HG03095 (cell line): ENCODE measurements at regions not wholly inside any gene's neighbourhood (a gene's known extent, or its start where the extent isn't known, plus 50 kb on each side); places are given as distances from the start of the nearest gene placed in this dataset.

Experiments used
- ATAC-seq: cut with Tn5 transposase; IDR thresholded peaks from one replicate; pipeline ENCODE4 v1.9.1; 2021; ENCODE audit warnings: moderate library complexity; ENCODE audit not compliant: unreplicated experiment

DNA sequence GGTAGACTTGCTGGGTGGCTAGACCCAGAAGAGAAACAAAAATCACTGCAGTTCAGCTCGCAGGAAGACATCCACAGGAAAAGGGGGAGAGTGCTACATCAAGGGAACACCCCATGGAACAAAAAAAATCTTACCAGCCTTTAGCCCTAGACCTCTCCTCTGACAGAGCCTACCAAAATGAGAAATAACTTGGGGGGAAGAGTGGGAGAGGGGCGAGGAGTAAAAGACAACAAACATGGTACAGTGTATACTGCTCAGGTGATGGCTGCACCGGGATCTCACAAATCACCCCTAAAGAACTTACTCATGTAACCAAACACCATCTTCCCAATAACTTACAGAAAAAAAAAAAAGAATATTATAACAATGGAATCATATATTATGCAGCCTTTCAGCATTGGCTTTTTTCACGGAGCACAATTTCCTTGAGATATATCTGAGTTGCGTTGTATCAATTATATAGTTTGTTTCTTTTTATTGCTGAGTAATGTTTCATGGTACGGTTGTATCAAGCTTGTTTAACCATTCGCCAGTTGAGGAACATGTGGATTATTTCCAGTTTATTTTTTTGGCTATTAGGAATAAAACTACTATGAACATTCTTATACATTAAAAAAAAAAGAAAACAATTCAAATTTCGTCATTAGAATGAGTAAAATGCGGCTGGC lies 90.9 kb downstream of the ZNF280B start:
- no peak for ATAC-seq

DNA sequence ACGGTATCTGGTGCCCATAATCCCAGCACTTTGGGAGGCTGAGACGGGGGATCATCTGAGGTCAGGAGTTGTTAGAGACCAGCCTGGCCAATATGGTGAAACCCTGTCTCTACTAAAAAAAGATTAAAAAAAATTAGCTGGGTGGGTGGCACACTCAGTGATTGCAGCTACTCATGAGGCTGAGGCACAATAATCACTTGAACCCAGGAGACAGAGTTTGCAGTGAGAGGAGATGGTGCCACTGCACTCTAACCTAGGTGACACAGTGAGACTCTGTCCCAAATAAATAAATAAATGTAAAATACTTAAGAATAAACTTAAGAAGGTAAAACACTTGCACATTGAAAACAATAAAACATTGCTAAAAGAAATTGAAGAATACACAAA lies 90.4 kb downstream of the ZNF280B start:
- no peak for ATAC-seq

DNA sequence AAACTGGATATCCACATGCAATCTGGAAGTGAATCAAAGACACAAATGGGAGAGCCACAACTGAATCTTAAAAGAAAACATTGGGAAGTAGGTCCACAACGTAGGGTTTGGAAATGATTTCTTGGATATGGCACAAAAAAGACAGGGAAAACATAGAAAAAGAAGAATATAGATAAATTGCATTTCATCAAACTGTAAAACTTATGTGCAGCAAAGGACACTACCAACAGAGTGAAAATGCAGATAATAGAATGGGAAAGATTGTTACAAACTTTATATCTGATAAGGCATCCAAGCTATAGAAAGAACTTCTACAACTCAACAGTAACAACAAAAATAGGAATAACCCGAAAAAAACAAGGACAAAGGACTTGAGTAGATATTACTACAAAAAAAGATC lies 89.6 kb downstream of the ZNF280B start:
- no peak for ATAC-seq

DNA sequence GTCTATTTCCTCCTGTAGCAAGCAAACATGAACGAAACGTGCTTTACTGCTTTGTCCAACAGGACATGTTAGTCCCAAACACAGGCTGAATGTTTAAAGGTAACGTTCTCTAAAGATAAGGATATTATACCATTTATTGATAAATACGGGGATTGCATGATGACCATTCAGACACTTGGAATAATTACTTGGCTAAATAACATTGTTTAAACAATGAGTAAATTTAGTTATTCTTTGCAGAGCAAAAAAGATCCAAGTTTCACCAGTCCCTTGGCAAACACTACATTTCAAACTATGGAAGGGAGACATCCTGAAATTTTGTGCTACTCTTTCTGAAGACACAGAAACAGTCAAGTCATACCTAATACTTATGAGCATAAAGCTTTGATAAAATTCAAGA lies 88.0 kb downstream of the ZNF280B start:
- ATAC-seq = no peak

DNA sequence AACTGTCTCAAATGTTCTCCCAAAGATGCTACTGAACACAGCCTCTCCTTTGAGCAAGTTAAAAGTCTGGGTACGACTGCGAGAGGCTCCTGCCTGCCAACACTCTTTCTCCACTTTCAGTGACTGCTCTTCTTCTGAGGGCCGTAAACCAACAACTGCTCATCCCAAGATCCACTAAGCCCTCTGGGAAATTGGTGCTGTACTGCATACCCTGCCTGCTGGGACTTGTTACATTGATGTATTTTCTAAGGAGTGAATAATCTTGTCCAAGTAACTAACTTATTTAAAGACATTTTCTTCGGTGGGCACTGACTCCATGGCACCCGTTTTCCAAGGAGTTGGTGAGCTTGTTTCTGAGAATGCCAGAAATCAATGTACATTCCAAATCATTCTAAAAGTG lies 87.2 kb downstream of the ZNF280B start:
- ATAC-seq = no peak

DNA sequence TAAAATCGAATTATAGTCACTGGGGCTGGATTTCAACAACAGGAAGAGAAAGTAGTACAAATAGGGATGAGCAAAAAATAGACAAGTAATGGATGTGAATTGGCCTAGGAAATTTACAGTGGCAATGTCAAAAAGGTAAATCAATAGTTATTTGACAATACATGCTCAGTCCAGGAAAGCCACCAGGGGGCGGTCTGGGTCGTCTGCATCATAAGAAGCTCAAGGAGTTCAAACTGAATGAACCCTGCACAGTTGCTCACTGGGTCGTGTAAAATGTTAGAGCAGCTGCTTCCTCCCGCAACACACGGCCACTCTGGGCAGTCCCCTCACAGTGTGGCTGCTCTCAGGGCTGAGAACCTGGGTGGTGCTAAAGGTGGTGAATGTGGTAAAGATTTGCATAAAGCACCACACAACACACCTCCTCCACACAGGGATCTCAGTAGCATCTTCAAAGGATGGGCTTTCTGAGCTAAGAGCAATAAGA lies 85.9 kb downstream of the ZNF280B start:
- ATAC-seq = peak; percentile 95

DNA sequence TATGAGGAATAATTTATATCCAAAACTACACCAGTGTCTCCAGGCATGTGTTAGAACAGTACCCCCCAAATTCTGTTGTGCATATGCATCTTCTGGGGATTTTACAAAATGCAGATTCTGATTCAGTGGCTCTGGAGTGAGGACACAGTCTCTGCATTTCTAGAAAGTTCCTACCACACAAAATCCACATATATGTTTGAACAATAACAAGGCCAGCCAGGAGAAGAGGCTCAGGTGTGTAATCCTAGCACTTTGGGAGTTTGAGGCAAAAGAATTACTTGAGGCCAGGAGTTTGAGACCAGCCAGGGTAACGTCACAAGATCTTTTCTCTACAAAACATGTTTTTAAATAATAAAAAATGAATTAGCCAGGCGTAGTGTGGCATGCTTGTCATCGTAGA lies 84.9 kb downstream of the ZNF280B start:
- ATAC-seq = no peak

DNA sequence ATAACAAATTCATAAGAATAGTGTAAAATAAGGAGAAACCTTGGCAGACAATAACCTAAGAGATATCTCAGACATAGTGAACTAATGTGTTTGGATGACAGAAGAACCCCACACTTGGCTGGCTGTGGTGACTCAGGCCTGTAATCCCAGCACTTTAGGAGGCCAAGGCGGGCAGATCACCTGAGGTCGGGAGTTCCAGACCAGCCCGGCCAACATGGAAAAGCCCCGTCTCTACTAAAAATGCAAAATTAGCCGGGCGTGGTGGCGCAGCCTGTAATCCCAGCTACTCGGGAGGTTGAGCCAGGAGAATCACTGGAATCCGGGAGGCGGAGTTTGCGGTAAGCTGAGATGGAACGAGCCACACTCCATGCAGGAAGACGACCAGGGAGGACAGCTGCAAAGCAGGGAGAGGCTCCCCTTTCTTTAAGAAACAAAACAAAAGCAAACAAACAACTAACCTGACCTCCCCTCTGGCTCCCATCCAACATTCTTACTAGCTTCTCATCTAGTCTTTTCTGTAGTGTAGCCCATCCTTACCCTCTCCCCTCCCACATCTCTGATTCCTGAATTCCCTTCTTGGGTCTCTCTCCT lies 84.2 kb downstream of the ZNF280B start:
- ATAC-seq = no peak

DNA sequence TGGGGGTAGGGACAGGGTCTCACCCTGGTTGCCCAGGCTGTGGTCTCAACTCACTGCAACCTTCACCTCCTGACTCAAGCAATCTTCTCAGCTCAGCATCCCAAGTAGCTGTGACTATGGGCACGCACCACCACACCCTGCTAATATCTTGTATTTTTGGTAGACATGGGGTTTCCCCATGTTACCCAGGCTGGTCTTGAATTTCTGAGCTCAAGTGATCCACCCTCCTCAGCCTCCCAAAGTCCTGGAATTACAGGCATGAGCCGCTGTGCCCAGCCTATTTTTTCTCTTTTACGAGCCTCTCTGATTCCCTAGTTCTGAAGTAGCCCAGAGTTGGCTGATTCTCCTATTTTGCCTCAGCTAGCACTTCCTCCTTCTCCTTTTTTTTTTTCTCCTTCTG lies 83.6 kb downstream of the ZNF280B start:
- no peak for ATAC-seq

DNA sequence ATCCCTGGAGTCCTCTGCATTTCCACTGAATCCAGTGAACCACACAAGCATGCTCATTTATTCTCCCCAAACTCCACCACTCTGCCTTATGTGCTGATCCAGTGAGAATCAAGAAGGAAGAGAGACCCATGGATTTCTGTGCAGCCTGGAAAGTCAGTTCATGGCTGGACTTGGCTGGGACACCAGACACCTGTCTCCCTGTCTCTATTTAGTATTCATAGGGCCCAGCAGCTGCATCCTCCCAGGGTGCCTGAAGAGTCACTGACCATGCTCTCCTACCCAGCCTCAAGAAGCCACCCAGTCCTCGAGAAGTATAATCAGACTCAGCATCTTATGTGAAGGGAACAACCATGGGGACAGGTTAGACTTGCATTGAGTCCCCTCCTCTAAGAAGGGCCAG lies 83.2 kb downstream of the ZNF280B start:
- ATAC-seq = no peak

DNA sequence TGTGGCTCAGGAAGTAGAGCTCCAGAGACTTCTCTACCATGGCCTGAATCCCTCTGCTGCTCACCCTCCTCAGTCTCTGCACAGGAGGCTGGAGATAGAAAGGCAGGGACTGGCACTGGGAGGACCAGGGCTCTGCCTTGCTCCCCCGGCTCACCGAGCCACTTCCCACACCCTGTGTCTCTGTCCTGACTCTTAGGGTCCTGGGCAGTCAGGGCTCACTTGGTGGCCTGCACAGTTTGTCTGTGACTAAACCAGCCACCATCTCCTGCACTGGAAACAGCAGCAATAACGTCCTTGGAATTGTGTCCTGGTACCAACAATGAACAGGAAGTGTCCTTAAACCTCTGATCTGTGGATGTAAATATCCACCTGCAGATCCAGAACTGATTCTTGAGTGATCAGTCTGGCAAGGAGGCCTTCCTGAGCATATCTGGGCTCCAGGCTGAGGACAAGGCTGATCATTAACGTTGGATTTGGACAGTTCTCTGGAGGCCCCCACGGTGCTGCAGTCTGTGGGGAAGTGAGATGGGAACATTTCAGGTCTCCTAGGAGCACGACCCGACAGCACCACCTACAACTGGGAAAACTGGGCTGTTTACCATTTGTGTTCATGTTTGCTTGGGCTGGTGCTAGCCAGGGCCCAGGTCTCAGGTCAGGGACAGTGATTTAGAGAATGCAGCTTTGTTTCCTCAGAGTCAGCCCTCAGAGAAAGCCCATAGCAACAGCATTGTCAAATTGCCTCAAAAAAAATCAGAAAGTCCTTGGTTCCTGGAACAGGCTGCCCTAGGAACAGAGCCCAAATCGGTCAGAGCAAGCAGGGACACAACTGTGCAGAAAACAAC lies 82.5 kb downstream of the ZNF280B start:
- no peak for ATAC-seq

DNA sequence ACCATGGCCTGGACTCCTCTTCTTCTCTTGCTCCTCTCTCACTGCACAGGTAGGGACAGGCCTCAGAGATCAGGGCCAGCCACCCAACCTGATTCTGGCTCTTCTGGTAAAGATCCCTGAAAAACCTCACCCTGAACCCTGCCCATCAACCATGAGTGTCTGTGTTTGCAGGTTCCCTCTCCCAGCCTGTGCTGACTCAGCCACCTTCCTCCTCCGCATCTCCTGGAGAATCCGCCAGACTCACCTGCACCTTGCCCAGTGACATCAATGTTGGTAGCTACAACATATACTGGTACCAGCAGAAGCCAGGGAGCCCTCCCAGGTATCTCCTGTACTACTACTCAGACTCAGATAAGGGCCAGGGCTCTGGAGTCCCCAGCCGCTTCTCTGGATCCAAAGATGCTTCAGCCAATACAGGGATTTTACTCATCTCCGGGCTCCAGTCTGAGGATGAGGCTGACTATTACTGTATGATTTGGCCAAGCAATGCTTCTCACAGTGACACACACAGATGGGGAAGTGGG lies 80.9 kb downstream of the ZNF280B start:
- ATAC-seq = no peak

DNA sequence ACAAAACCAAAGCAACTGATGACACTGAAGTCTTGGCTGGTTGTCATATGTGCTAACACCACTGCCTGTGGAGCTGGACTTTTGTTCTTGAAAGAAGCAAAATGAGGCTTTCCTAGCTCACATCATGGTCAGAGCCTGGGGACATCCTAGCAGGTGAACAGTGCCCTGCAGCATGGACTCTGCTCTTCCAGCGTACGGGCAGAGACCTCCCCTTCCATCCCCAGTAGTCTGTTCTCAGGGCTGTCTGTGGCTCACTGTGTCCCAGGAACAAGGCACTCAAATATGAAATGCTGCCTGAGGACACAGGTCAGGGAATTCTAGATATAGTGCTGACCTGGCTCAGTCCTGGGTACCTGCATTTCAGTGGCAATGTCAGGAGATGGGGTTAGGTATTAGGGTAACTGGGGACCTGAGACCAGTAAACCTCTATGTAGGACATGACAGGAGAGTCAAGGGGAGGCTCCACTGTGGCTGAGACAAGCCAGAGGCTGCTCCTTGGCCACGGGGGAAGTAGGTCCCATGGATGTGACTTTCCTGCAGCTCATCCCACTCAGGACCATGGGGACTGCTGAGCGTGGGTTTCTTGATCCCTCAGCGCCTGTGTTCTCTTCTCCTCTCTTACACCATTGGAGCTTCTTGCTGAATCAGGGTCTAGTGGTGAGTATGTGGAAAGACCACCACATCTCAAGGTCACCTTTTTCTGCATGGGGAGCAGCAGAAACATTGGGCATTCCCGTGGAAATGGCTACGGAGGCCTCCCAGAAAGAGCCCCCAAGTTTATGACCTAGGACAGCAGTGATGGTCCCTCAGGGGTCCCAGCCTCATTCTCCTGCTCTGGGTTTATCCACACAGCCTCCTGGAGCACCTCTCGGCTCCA lies 80.1 kb downstream of the ZNF280B start:
- no peak for ATAC-seq

DNA sequence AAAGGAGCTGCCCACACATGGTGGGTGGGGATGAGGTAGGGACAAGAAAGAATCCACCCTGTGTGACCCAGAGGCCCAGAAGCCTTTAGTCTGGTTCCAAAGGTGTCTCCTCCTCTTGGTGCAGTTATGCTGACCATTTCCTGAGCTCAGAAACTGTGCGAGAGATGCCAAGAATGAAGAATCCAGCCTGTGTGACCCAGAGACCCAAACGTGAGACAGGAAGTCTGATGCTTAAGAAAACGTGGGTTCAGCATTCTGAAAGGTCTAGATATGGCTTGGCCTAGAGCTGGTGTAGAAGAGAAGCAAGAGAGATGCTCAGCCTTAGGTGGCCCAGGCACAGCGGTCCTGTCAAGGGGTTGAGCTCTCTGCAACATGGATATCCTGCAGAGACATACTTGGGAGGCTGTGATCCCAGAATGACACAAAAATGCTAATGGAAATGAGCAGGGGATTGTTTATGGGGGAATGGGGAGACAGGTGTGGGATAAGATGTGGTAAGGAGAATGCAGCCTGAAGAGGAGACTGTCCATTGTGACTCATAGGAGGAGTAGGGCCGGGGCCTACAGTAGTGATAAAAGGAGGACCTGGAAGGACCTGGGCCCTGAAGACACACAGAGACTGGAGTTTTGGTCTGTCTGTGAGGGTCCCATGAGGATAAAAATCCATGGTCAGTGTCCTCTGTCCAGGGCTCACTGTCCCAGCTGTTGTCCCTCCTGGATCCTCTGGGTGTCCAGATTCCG lies 79.0 kb downstream of the ZNF280B start:
- no peak for ATAC-seq

DNA sequence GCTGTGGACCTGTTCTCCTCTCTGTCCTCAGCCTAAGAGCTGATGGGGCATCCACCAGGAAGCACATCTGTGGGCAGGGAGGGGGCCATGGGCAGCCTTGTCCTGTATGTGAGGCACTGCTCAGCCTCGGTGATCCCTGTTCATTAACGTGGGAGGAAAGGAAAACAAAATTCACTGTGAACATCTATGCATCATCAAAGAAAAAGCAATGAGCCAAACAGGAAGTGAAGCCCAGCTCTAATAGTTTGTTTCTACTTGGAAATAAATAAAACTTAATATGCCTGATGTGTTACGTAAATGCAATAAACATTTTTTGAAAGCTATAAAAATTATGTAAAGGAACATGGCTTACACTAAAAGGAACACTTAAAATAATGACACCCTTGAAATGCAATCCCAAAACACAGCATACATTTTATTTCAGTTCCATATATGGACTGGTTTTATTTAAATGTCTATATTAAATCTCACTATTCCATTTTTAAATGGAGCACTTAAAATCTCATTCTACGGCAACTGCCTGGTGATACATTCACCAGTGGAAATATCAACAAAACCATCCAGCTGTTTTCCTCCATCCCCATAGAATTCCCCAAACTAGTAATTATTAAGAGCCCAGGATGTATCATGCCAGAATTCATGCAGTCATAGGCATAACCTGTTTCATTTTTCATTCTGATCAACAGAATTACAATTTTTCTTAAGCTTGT lies 78.3 kb downstream of the ZNF280B start:
- no peak for ATAC-seq

DNA sequence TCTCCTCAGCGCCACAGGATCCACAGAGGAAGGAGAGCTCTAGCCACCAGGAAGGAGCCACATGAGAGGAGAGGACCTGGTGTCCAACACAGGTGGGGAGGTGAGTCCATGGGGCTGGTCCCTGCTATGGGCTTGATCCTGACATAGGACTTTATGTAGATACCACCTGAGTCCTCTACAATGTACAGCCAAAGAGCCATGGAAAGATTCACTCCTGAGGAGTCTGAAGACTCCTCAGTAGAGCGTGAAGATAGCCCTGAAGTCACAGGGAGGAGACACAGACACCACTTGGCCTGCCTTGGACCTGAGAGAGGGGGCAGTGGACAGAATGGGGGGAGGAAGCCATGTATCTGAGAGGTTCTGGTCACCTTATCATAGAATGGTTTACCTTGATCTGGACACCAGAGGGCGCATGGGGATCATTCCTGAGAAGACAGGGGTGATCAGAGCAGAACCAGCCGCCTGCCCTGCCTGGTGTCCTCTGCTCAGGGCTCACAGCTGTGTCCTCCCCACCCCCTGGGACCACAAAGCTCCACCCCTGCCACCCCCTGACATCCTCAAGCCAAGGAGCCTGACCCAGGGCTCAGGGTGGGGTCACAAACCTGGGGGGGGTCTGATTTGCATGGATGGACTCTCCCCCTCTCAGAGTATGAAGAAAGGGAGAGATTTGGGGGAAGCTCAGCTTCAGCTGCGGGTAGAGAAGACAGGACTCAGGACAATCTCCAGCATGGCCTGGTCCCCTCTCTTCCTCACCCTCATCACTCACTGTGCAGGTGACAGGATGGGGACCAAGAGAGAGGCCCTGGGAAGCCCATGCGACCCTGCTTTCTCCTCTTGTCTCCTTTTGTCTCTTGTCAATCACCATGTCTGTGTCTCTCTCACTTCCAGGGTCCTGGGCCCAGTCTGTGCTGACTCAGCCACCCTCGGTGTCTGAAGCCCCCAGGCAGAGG lies 77.0 kb downstream of the ZNF280B start:
- ATAC-seq = peak; percentile 76

DNA sequence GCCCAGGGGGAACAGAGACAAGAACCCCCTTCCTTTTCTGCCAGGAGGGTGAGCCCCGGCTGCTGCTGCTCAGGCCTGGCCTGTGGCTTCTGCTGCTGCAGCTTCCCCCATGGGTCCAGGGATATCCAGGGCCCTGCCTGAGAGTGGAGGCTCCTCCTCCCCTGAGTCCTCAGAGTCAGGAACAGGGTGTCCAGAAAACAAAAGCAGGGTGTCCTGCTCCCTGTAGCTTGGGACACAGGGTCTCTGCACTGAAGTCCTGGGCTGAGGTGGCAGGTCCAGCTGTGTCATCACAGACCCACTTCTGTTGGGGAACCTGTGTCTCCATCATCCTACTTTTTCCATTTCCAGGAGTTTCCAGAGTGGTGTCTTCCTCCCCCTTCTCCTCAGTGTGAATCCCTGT lies 76.1 kb downstream of the ZNF280B start:
- ATAC-seq = no peak

DNA sequence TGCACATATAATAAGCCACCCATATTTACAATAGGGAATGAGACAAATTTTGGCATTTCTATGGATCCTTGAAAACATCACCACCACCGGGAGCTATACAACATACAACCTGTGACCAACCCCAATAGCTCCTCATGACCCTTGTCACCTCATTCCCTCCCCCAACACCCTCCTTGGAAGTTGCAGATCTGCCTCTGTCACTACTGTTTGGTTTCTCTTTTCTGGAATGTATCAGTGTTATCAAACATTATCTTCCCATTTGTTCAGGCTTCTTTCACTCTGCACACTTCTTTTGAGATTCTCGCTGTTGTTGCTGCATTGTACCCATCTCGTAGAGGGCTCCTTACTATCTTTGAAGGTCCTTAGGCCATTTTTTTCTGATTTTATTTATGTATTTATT lies 75.6 kb downstream of the ZNF280B start:
- ATAC-seq = no peak
